SK-N-SH treated with all-trans-retinoic acid at 6 μM for 48 hours (cell line): ENCODE measurements at regions not wholly inside any gene's neighbourhood (a gene's known extent, or its start where the extent isn't known, plus 50 kb on each side); places are given as distances from the start of the nearest gene placed in this dataset.

Source experiments
- ARNTL ChIP-seq: fragments of 450-650 bp; formaldehyde crosslinking; IDR thresholded peaks from 2 replicates; pipeline ENCODE4 v1.5.0; 2020; ENCODE audit warnings: low read depth, mild to moderate bottlenecking, moderate library complexity, borderline replicate concordance
- CSDC2 ChIP-seq: fragments of 250-450 bp; sonication (Bioruptor Pico); IDR thresholded peaks from 2 replicates; pipeline ENCODE4 v1.5.0; 2020; ENCODE audit warnings: mild to moderate bottlenecking, moderate library complexity
- ISL1 ChIP-seq: fragments of 250-450 bp; sonication (Bioruptor Pico); IDR thresholded peaks from 2 replicates; pipeline ENCODE4 v2.1.2; 2022; ENCODE audit warnings: mild to moderate bottlenecking, moderate library complexity
- PATZ1 ChIP-seq: fragments of 250-450 bp; sonication (Bioruptor Pico); IDR thresholded peaks from 2 replicates; pipeline ENCODE4 v1.8.0; 2020; ENCODE audit warnings: mild to moderate bottlenecking, moderate library complexity, borderline replicate concordance
- PPARA ChIP-seq: fragments of 250-450 bp; sonication (Bioruptor Pico); IDR thresholded peaks from 2 replicates; pipeline ENCODE4 v1.5.0; 2020; ENCODE audit warnings: mild to moderate bottlenecking, borderline replicate concordance
- RARB ChIP-seq: fragments of 250-450 bp; sonication (Bioruptor Pico); IDR thresholded peaks from 2 replicates; pipeline ENCODE4 v1.8.0; 2021; ENCODE audit warnings: mild to moderate bottlenecking, moderate library complexity
- TCF4 ChIP-seq: fragments of 250-450 bp; sonication (Bioruptor Pico); IDR thresholded peaks from 2 replicates; pipeline ENCODE4 v1.8.0; 2021; ENCODE audit warnings: mild to moderate bottlenecking, moderate library complexity, borderline replicate concordance
- ZC3H10 ChIP-seq: fragments of 250-450 bp; sonication (Bioruptor Pico); IDR thresholded peaks from 2 replicates; pipeline ENCODE4 v1.5.1; 2021; ENCODE audit warnings: mild to moderate bottlenecking, moderate library complexity
- ZFP3 ChIP-seq: fragments of 250-450 bp; sonication (Bioruptor Pico); IDR thresholded peaks from 2 replicates; pipeline ENCODE4 v1.5.0; 2020; ENCODE audit warnings: mild to moderate bottlenecking, moderate library complexity
- ZNF565 ChIP-seq: fragments of 450-650 bp; formaldehyde crosslinking; conservative IDR thresholded peaks from 2 replicates; pipeline ENCODE4 v1.5.0; 2020; ENCODE audit warnings: low read depth, mild to moderate bottlenecking, moderate library complexity
- ZNF70 ChIP-seq: fragments of 450-650 bp; formaldehyde crosslinking; IDR thresholded peaks from 2 replicates; pipeline ENCODE4 v1.5.0; 2020; ENCODE audit warnings: mild to moderate bottlenecking, moderate library complexity
- TF ChIP-seq, protein P1 (sequence below): fragments of 250-450 bp; sonication (Bioruptor Pico); IDR thresholded peaks from 2 replicates; pipeline ENCODE4 v1.5.1; 2021; ENCODE audit warnings: mild to moderate bottlenecking, moderate library complexity

DNA sequence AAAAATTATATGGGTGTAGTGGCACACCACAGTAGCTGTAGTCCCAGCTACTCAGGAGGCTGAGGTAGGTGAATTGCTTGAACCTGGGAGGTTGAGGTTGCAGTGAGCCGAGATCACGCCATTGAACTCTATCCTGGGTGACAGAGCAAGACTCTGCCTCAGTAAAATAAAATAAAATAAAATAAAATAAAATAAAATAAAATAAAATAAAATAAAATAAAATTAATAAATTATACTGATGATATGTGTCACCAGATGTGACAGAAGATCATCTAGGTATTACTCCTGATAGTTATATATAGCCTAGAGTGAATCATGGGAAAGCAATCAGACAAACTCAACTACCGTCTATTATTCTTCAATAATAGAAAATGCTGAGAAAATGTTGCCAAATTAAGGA, 972.5 kb downstream of the MRPL39 start:
- TF ChIP-seq, protein P1, sequence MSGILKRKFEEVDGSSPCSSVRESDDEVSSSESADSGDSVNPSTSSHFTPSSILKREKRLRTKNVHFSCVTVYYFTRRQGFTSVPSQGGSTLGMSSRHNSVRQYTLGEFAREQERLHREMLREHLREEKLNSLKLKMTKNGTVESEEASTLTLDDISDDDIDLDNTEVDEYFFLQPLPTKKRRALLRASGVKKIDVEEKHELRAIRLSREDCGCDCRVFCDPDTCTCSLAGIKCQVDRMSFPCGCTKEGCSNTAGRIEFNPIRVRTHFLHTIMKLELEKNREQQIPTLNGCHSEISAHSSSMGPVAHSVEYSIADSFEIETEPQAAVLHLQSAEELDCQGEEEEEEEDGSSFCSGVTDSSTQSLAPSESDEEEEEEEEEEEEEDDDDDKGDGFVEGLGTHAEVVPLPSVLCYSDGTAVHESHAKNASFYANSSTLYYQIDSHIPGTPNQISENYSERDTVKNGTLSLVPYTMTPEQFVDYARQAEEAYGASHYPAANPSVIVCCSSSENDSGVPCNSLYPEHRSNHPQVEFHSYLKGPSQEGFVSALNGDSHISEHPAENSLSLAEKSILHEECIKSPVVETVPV (CRISPR knock-in tag) = no peak
- TF ChIP-seq ISL1 (no peak), ZC3H10 (CRISPR knock-in tag) (no peak), RARB (CRISPR knock-in tag) (no peak), ZNF565 (no peak), PPARA (CRISPR knock-in tag) (no peak), PATZ1 (no peak), CSDC2 (CRISPR knock-in tag) (no peak), ZNF70 (CRISPR knock-in tag) (no peak), ZFP3 (no peak), ARNTL (no peak), TCF4 (CRISPR knock-in tag) (no peak)
